ENCODE measurements at regions not wholly inside any gene's neighbourhood (a gene's known extent, or its start where the extent isn't known, plus 50 kb on each side); places are given as distances from the start of the nearest gene placed in this dataset.

DNA sequence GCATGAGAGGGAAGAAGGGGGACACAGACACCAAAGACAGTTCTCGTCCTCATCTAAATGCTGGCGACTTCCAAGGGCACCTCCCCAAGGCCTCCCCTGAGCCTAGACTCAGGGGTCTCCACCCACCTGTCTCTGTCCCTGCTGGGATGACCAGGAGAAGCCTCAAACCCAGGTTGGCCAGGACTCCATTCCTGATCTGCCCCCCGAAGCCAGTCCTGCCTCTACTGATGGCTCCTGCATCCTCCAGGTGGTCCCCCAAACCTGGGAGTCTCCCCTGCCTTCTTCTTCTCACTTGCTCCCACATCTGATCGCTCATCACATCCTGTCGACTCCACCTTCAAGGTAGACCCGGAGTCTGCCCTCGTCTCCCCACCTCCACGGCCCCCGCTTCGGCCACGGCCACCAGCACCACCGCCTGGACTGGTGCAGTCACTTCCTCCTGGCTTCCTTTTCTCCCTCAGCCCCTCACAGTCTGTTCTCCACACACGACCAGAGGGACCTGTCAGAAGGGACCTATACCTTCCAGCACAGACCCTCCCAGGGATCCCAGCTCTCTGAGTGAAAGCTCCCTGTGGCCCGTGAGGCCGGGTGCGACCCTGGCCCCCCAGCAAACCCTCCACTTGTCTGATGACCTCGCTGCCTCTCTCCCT lies 92.1 kb downstream of the CEBPB start:
- Mint-ChIP-seq H3K9me3 (no peaks in the 10 kb centered on the region), H3K4me1 (peaks cover 8 to 15% of the 10 kb centered on the region in 2 donors), H3K4me3 (no peak overlapping the region), H3K27ac (peak overlapping the region in 1 of 6 donors; percentile 73), H3K36me3 (no peaks in the 10 kb centered on the region), H3K27me3 (ENCODE audit: low read depth in 3 of 3) (peaks cover under 1 to 12% (median 9%) of the 10 kb centered on the region in 3 donors)
- DNase-seq: no peak

DNA sequence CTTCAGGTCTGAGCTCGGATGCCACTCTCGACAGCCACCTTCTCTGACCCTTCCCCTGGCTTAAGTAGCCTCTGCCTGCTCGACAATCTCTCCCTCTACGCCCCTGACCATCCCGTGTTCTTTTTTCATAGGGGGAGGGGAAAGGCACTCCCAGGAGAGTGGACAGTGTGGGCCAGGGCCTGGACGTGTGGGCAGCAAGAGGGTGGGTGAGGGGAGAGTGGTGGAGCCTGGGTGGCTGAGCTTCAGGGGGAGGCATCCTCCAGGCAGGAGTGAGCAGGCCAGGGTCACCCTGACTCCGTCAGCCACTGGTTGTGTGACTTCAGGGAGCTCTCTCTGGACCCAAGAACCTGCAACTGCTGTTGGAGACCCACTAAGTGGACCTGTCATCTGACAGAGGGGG lies 92.7 kb downstream of the CEBPB start:
- peaks cover 3 to 12% (median 7%) of the 10 kb centered on the region in 3 donors for H3K27me3 Mint-ChIP-seq (ENCODE audit: low read depth in 3 of 3)
- H3K27ac Mint-ChIP-seq: peak overlapping the region in 1 of 6 donors; percentile 73
- H3K4me1 Mint-ChIP-seq: peaks cover 8 to 15% of the 10 kb centered on the region in 2 donors

DNA sequence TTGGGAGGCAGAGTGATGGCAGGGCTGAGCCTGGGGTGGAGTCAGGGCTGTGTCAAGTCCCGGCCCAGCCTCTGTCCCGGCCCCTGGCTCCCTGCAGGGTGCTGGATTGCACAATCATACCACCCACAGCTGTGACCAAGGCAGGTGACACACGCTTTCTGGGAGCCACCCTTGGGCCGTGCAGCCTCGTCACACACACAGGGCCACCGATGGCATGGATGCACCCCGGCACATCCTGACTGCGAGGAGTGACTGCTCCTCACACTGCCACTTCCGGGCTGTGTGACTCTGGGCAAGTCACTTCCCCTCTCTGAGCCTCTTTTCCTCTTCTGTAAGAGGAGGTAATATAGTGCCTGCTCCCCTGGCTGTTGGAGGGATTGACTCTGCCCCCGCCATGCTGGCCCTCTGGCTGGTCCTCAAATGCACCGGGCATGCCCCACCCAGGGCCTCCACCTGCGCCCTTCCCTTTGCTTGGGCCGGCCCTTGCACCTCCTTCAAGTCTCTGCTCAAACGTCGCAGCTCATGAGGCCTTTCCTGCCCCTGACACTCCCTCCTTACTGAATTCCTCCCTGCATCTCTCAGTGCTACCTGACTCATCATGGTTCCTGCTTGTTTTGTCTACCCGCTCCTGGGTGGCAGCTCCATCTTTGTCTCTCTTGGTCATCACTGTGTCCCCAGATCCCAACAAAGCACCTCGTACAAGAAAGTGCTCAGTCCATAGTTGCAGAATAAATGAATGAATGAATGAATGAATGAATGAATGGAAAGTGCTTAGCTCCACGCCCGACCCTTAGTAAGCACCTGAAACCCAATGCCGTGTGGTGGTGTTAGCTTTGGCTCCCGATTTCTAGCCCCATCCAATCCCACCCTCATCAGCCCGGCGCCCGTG lies 93.5 kb downstream of the CEBPB start:
- peak overlapping the region in 1 of 6 donors; percentile 46 for H3K27ac Mint-ChIP-seq
- H3K27me3 Mint-ChIP-seq (ENCODE audit: low read depth in 3 of 3): peaks cover 3 to 12% (median 4%) of the 10 kb centered on the region in 3 donors
- no peaks in the 10 kb centered on the region for H3K9me3 Mint-ChIP-seq
- no peak overlapping the region for H3K4me3 Mint-ChIP-seq
- H3K4me1 Mint-ChIP-seq: peaks cover 8 to 15% of the 10 kb centered on the region in 2 donors
- DNase-seq: no peak
- H3K36me3 Mint-ChIP-seq: peaks cover 0 to 6% (median 0%) of the 10 kb centered on the region in 3 donors

More for the DNA sequence above, 92.7 kb downstream of the CEBPB start:
- Mint-ChIP-seq H3K4me3 (peak overlapping the region in 1 of 5 donors; percentile 17), H3K9me3 (no peaks in the 10 kb centered on the region), H3K36me3 (peaks cover 0 to 6% (median 0%) of the 10 kb centered on the region in 3 donors)
- DNase-seq: no peak

DNA sequence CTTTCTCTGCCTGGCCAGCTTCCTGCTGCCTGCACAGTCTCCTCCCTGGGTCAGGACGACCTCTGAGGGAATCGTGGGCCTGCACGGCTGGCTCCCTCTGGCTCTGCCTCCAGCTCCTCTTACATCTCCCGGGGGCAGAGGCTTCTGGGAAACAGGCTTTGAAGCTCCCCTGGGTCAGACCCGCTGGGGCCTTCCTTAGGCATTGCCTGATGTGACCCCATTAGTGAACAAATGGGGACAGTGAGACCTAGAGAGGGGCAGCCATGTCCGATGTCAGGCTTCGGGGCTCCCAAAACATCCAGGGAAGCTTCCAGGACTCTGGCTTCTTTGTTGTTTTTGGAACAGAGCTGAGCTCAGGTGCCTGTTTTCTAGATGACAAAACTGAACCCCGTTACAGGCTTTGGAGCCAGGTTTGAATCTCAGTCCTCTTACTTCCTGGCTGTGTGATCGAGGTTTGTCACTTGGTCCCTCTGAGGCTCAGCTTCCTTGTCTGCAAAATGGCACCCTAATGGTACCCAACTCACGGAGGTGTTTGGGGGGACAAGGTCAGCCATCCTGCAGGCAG lies 94.3 kb downstream of the CEBPB start:
- DNase-seq: no peak
- no peak overlapping the region for H3K4me3 Mint-ChIP-seq
- H3K4me1 Mint-ChIP-seq: peaks cover 8 to 15% of the 10 kb centered on the region in 2 donors
- H3K27me3 Mint-ChIP-seq (ENCODE audit: low read depth in 3 of 3): peaks cover 3 to 12% (median 4%) of the 10 kb centered on the region in 3 donors
- no peaks in the 10 kb centered on the region for H3K9me3 Mint-ChIP-seq
- H3K36me3 Mint-ChIP-seq: peaks cover 0 to 6% (median 0%) of the 10 kb centered on the region in 3 donors
- H3K27ac Mint-ChIP-seq: no peak overlapping the region

DNA sequence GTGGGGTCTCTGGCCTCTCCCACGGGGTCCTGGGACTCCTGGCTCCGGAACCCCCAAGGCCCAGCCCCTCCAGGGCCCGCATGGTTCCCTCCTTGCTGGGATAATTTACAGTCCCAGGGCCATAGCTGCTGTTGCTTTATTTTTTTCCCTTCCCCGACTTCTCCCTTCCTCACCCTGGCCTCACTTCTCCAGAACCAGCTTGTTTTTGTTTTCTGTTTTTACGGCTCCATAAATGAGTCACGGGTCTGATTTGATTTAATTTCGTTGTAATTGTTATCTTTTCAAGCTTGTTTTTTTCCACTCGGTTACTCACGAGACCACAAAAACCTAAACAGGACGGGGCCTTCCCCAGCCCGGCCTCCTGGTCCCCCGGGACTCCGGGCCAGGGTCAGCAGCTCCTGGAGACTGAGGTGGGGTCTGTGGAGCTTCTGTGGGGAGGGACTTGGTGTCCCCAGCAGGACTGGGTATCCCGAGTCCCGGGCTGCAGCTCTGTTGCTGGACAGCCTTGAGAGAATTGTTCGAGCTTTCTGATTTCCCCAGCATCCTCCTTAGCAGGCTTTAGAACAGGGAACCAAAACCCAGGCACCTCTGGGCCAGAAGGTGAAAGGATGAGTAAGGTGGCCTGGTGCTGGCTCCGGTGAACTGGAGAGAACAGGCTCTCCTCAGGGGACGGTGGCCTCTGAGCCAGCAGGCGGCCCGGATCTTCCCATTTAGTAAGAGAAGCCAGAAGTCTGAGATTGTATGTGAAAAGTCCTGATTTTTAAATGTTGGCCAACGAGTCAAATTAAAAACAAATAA lies 94.9 kb downstream of the CEBPB start:
- Mint-ChIP-seq H3K36me3 (peaks cover 0 to 6% (median 0%) of the 10 kb centered on the region in 3 donors), H3K4me1 (peaks cover 8 to 15% of the 10 kb centered on the region in 2 donors), H3K27me3 (ENCODE audit: low read depth in 3 of 3) (peaks cover 4 to 12% (median 6%) of the 10 kb centered on the region in 3 donors), H3K9me3 (no peaks in the 10 kb centered on the region), H3K4me3 (no peak overlapping the region), H3K27ac (no peak overlapping the region)
- no peak for DNase-seq

DNA sequence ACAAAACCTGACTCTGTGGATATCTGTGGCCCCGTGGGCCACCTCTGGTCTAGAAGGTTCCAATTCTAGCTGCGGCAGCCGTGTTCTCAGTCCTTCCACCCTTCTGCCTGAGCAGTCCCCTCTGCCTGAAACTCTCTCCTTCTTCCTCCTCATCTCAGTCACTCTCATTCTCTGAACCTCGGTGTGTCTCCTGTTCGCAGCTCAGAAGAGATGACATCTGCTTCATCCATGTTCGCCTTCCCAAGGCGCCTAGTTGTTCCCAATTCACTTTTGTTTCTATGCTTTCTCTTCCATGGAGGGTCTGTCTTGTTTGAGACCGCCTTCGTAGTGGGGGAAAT lies 95.5 kb downstream of the CEBPB start:
- no peak for DNase-seq
- H3K4me3 Mint-ChIP-seq: peak overlapping the region in 1 of 5 donors; percentile 2
- no peak overlapping the region for H3K27ac Mint-ChIP-seq
- H3K36me3 Mint-ChIP-seq: peaks cover 0 to 6% (median 0%) of the 10 kb centered on the region in 3 donors
- peaks cover 4 to 12% (median 6%) of the 10 kb centered on the region in 3 donors for H3K27me3 Mint-ChIP-seq (ENCODE audit: low read depth in 3 of 3)
- H3K9me3 Mint-ChIP-seq: no peaks in the 10 kb centered on the region
- H3K4me1 Mint-ChIP-seq: peaks cover 8 to 15% of the 10 kb centered on the region in 2 donors

DNA sequence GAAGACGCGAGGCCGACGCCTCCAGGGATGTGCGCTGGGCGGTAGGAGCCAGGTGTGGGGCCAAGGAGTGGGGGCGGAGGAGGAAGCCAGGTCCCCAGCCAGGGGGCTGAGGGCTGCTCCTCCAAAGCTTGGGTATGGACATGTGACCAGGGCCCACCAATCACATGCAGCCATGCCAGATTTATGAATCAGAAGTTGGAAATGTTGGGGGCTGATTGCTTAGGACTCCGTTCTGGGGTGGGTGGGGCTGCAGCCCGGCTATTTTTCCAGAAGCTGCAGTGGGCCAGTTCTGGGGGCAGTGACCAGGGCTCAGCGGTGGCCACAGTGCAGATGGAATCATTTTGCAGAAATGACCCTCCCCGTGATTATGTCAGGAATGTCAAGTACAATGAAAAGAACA lies 96.0 kb downstream of the CEBPB start:
- Mint-ChIP-seq H3K36me3 (peaks cover 0 to 6% (median 0%) of the 10 kb centered on the region in 3 donors), H3K9me3 (no peaks in the 10 kb centered on the region), H3K4me3 (no peak overlapping the region), H3K4me1 (peaks cover 8 to 15% of the 10 kb centered on the region in 2 donors), H3K27ac (no peak overlapping the region), H3K27me3 (ENCODE audit: low read depth in 3 of 3) (peaks cover 6 to 12% (median 7%) of the 10 kb centered on the region in 3 donors)
- no peak for DNase-seq

DNA sequence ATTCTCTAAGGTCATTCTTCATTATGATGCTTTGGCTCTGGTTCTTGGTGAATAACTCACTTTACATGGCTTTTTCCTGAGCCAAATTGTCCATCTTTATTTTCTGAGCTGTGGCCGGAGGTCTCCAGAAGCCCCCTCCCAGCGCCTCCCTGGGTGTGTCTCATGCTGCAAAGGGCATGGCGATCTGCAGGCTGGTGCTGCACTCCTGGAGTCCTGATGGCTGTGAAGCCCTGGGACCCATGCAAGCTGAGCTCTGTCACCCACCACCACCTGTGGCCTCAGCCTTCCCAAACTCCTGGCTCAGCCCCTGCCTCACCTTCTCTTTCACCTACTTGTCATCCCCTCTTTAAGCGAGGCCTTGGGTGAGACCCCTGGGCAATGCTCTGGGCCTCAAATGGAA lies 96.9 kb downstream of the CEBPB start:
- H3K4me1 Mint-ChIP-seq: peaks cover 7 to 15% of the 10 kb centered on the region in 2 donors
- no peak for DNase-seq
- H3K9me3 Mint-ChIP-seq: no peaks in the 10 kb centered on the region
- H3K27me3 Mint-ChIP-seq (ENCODE audit: low read depth in 3 of 3): peaks cover 6 to 8% (median 7%) of the 10 kb centered on the region in 3 donors
- peaks cover 0 to 6% (median 0%) of the 10 kb centered on the region in 3 donors for H3K36me3 Mint-ChIP-seq
- H3K27ac Mint-ChIP-seq: no peak overlapping the region
- no peak overlapping the region for H3K4me3 Mint-ChIP-seq

DNA sequence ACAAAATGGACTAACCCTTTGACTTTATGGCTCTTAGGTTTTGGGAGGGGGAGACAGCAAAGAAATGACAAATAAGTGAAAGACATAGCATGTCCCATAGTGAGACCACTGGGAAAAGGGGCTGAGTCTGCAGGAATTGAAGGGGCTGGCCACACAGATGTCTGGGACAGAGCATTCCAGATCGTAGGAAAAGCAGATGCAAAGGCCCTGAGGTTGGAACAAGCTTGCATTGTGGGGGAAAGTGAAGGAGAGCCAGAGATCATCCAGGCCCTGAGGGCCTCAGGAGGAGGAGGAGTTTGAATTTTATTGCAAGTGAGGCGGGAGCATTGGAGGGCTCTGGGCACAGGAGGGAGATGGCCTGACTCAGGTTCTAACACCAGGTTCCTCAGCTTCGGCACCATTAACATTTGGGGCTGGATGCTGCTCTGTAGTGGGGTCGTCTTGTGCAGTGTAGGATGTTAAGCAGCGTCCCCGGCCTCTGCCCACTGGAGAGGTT lies 97.5 kb downstream of the CEBPB start:
- H3K36me3 Mint-ChIP-seq: peaks cover 0 to 6% (median 0%) of the 10 kb centered on the region in 3 donors
- peaks cover 6 to 7% (median 6%) of the 10 kb centered on the region in 3 donors for H3K27me3 Mint-ChIP-seq (ENCODE audit: low read depth in 3 of 3)
- H3K27ac Mint-ChIP-seq: no peak overlapping the region
- H3K4me3 Mint-ChIP-seq: no peak overlapping the region
- DNase-seq: no peak
- H3K4me1 Mint-ChIP-seq: peaks cover 3 to 15% of the 10 kb centered on the region in 2 donors
- no peaks in the 10 kb centered on the region for H3K9me3 Mint-ChIP-seq

DNA sequence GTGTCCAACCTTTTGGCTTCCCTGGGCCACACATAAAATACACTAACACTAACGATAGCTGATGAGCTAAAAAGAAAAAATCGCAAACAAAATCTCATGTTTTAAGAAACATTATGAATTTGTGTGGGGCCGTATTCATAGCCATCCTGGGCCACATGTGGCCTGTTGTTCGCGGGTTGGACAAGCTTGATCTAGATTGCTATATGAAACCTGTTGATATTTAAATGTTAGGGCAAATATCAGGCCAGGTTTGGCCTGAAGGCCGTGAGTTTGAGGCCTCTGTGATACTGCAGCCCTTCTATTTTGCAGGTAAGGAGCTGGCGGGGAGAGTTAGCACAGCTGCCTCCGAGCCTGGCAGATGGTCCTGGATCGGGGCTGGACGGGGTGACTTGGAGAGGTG lies 99.0 kb downstream of the CEBPB start:
- Mint-ChIP-seq H3K27ac (no peak overlapping the region), H3K27me3 (ENCODE audit: low read depth in 3 of 3) (peaks cover 5 to 8% (median 7%) of the 10 kb centered on the region in 3 donors), H3K36me3 (peaks cover 0 to 6% (median 0%) of the 10 kb centered on the region in 3 donors), H3K4me1 (peaks cover 0 to 15% of the 10 kb centered on the region in 2 donors), H3K9me3 (no peaks in the 10 kb centered on the region), H3K4me3 (no peak overlapping the region)
- no peak for DNase-seq

DNA sequence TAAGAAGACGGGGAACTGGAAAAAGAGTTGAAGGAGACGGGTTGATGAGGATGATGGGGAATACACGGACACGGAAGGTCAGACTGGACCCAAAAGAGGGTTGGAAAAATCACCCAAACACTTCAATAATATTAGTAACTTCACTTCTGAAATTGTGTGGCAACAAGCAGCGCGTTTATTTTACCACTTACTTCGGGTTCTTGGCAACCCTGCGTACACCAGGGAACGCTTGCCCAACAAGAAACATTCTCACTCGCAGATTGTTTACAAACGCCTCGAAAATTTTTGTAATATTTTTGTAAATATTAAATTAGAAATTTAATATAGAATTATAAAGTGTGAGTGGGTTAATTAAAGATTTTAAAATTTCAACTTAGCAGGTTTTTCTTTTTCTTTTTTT lies 99.5 kb downstream of the CEBPB start:
- Mint-ChIP-seq H3K4me1 (peaks cover 0 to 15% of the 10 kb centered on the region in 2 donors), H3K27ac (no peak overlapping the region), H3K36me3 (peaks cover 0 to 6% (median 0%) of the 10 kb centered on the region in 3 donors), H3K9me3 (no peaks in the 10 kb centered on the region), H3K4me3 (no peak overlapping the region), H3K27me3 (ENCODE audit: low read depth in 3 of 3) (peaks cover 3 to 8% (median 7%) of the 10 kb centered on the region in 3 donors)
- no peak for DNase-seq

DNA sequence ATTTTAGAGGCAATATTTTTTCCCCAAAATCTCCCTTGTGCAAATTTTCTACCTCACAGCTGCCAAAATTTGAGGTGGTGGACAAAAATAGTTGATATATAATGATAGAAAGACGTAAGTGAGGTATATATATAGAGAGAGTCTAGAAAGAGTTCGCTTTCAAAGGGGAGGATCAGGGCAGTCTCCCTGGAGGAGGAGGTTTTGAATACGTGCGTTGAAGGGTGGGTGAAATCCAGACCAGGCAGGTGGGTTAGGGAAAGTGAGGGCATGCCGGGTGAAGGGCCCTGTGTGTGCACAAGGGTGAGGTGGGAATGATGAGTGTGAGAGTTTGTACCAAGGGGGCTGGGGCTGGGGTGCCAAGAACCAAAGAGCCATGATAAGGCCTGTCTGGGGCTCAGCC lies 100.2 kb downstream of the CEBPB start:
- Mint-ChIP-seq H3K27ac (no peak overlapping the region), H3K4me1 (peaks cover 0 to 8% of the 10 kb centered on the region in 2 donors)

More for the DNA sequence above, 100.2 kb downstream of the CEBPB start:
- Mint-ChIP-seq H3K9me3 (no peaks in the 10 kb centered on the region), H3K36me3 (peaks cover 0 to 6% (median 0%) of the 10 kb centered on the region in 3 donors), H3K4me3 (no peak overlapping the region), H3K27me3 (ENCODE audit: low read depth in 3 of 3) (peaks cover 3 to 11% (median 7%) of the 10 kb centered on the region in 3 donors)
- DNase-seq: no peak

Data from immature natural killer cell (primary cell).